OCI-LY1 (cell line): ENCODE measurements at regions not wholly inside any gene's neighbourhood (a gene's known extent, or its start where the extent isn't known, plus 50 kb on each side); places are given as distances from the start of the nearest gene placed in this dataset.

ENCODE experiments used
- H2AFZ ChIP-seq: fragments of 200-600 bp; sonication (generic), shearing (Covaris generic); 2 replicates; pipeline ENCODE4 v1.6.0; 2014; ENCODE audit warnings: antibody characterized with exemption, mild to moderate bottlenecking, low read length
- H3F3A ChIP-seq: fragments of 200-600 bp; sonication (generic), shearing (Covaris generic); 2 replicates; pipeline ENCODE4 v1.6.0; 2014; ENCODE audit warnings: mild to moderate bottlenecking, antibody characterized with exemption, low read length, moderate library complexity; ENCODE audit not compliant: insufficient read depth
- H3K27ac ChIP-seq: fragments of 200-600 bp; sonication (generic); 2 replicates; pipeline ENCODE4 v1.5.1; 2014; ENCODE audit warnings: low read length, mixed run types, mild to moderate bottlenecking, low read depth; ENCODE audit not compliant: poor library complexity, severe bottlenecking
- H3K27me3 ChIP-seq: fragments of 200-600 bp; sonication (generic); 2 replicates; pipeline ENCODE4 v1.6.0; 2014; ENCODE audit warnings: antibody characterized with exemption, mild to moderate bottlenecking, low read length, moderate library complexity; ENCODE audit not compliant: insufficient read depth
- H3K36me3 ChIP-seq: fragments of 200-600 bp; sonication (generic); 2 replicates; pipeline ENCODE4 v1.6.1; 2014; ENCODE audit warnings: mild to moderate bottlenecking, antibody characterized with exemption, low read length, moderate library complexity, mixed read lengths; ENCODE audit not compliant: insufficient read depth
- H3K4me1 ChIP-seq: fragments of 200-600 bp; sonication (generic); 2 replicates; pipeline ENCODE4 v1.5.1; 2014; ENCODE audit warnings: mild to moderate bottlenecking, low read length, moderate library complexity; ENCODE audit not compliant: insufficient read depth, severe bottlenecking
- H3K4me2 ChIP-seq: fragments of 200-600 bp; sonication (generic), shearing (Covaris generic); 2 replicates; pipeline ENCODE4 v1.6.1; 2014; ENCODE audit warnings: low read length
- H3K4me3 ChIP-seq: fragments of 200-600 bp; sonication (generic); 2 replicates; pipeline ENCODE4 v1.5.1; 2014; ENCODE audit warnings: low read length, low read depth, mild to moderate bottlenecking, mixed read lengths; ENCODE audit not compliant: poor library complexity, severe bottlenecking
- H3K79me2 ChIP-seq: fragments of 200-600 bp; shearing (Covaris generic); 2 replicates; pipeline ENCODE4 v1.6.1; 2016; ENCODE audit warnings: mixed run types, low read length, mixed read lengths; ENCODE audit not compliant: insufficient read depth
- H3K9ac ChIP-seq: fragments of 200-600 bp; sonication (generic), shearing (Covaris generic); 2 replicates; pipeline ENCODE4 v1.6.1; 2014; ENCODE audit warnings: mild to moderate bottlenecking, low read length, mixed read lengths
- H3K9me2 ChIP-seq: fragments of 200-600 bp; sonication (generic), shearing (Covaris generic); 2 replicates; pipeline ENCODE4 v1.6.1; 2014; ENCODE audit warnings: low read depth, mild to moderate bottlenecking, low read length, mixed read lengths
- H3K9me3 ChIP-seq: fragments of 200-600 bp; shearing (Covaris generic); 2 replicates; pipeline ENCODE4 v1.6.1; 2014; ENCODE audit warnings: low read length, mixed read lengths
- H4K20me1 ChIP-seq: fragments of 200-600 bp; sonication (generic), shearing (Covaris generic); 2 replicates; pipeline ENCODE4 v1.6.0; 2016; ENCODE audit warnings: mild to moderate bottlenecking, low read length; ENCODE audit not compliant: insufficient read depth
- CTCF ChIP-seq: fragments of 200-600 bp; sonication (generic), shearing (Covaris generic); IDR thresholded peaks from 2 replicates; pipeline ENCODE4 v1.5.1; 2017; ENCODE audit warnings: mild to moderate bottlenecking, antibody characterized with exemption, low read length, moderate library complexity, mixed read lengths
- EZH2 ChIP-seq: fragments of 200-600 bp; sonication (generic), shearing (Covaris generic); IDR thresholded peaks from 2 replicates; pipeline ENCODE4 v1.8.0; 2017; ENCODE audit warnings: borderline replicate concordance, mixed run types, mild to moderate bottlenecking, antibody characterized with exemption, low read length, moderate library complexity, mixed read lengths

GRCh38 chr12:67173258-67173657 is 95.9 kb upstream of the CAND1 start:
- no peak overlapping the region for H3K27ac ChIP-seq
- no peak overlapping the region for H2AFZ ChIP-seq
- H3K4me1 ChIP-seq: no peaks in the 10 kb centered on the region
- no peak overlapping the region for H3K9ac ChIP-seq
- no peaks in the 10 kb centered on the region for H3K9me3 ChIP-seq
- no peaks in the 10 kb centered on the region for H3K9me2 ChIP-seq
- TF ChIP-seq CTCF (no peak), EZH2 (no peak)
- H4K20me1 ChIP-seq: no peaks in the 10 kb centered on the region
- no peaks in the 10 kb centered on the region for H3K36me3 ChIP-seq
- no peak overlapping the region for H3K4me3 ChIP-seq
- H3K27me3 ChIP-seq: no peaks in the 10 kb centered on the region
- H3F3A ChIP-seq: no peaks in the 10 kb centered on the region
- H3K4me2 ChIP-seq: no peak overlapping the region
- no peaks in the 10 kb centered on the region for H3K79me2 ChIP-seq

- H3F3A ChIP-seq: no peaks in the 10 kb centered on the region
- no peak overlapping the region for H3K4me3 ChIP-seq
- no peaks in the 10 kb centered on the region for H3K9me3 ChIP-seq
- no peaks in the 10 kb centered on the region for H3K27me3 ChIP-seq
- H3K79me2 ChIP-seq: no peaks in the 10 kb centered on the region
- no peaks in the 10 kb centered on the region for H3K36me3 ChIP-seq
- TF ChIP-seq CTCF (no peak), EZH2 (no peak)
- H3K4me1 ChIP-seq: no peaks in the 10 kb centered on the region
- H3K27ac ChIP-seq: no peak overlapping the region
- no peaks in the 10 kb centered on the region for H4K20me1 ChIP-seq
- no peak overlapping the region for H3K9ac ChIP-seq
- no peaks in the 10 kb centered on the region for H3K9me2 ChIP-seq
- H3K4me2 ChIP-seq: no peak overlapping the region
- no peak overlapping the region for H2AFZ ChIP-seq
Measured at GRCh38 chr12:67182551-67182950, 86.6 kb upstream of the CAND1 start.

- no peaks in the 10 kb centered on the region for H3K4me1 ChIP-seq
- H4K20me1 ChIP-seq: no peaks in the 10 kb centered on the region
- H3K4me2 ChIP-seq: no peak overlapping the region
Measured at GRCh38 chr12:67193704-67194103, 75.5 kb upstream of the CAND1 start.

More at GRCh38 chr12:67193704-67194103, 75.5 kb upstream of the CAND1 start:
- H3K4me3 ChIP-seq: no peak overlapping the region
- H2AFZ ChIP-seq: no peak overlapping the region
- no peaks in the 10 kb centered on the region for H3K79me2 ChIP-seq
- no peak for TF ChIP-seq CTCF
- no peak for TF ChIP-seq EZH2
- H3K9ac ChIP-seq: no peak overlapping the region
- no peaks in the 10 kb centered on the region for H3K27me3 ChIP-seq
- no peaks in the 10 kb centered on the region for H3K9me2 ChIP-seq
- no peaks in the 10 kb centered on the region for H3K9me3 ChIP-seq
- no peaks in the 10 kb centered on the region for H3K36me3 ChIP-seq
- H3F3A ChIP-seq: no peaks in the 10 kb centered on the region
- no peak overlapping the region for H3K27ac ChIP-seq
